HFF-Myc (cell line): ENCODE measurements at regions not wholly inside any gene's neighbourhood (a gene's known extent, or its start where the extent isn't known, plus 50 kb on each side); places are given as distances from the start of the nearest gene placed in this dataset.

Source experiments
- DNase-seq: peaks from one replicate; pipeline ENCODE4 v3.0.0-alpha.2; 2011; ENCODE audit warnings: low read depth; ENCODE audit errors: extremely low read depth
- H3K4me3 ChIP-seq: replicated peaks from 2 replicates; pipeline ENCODE4 v1.5.1; 2011; ENCODE audit warnings: low read depth, mild to moderate bottlenecking, control low read depth, low read length
- TF ChIP-seq, protein P1 (sequence below): IDR thresholded peaks from 2 replicates; pipeline ENCODE4 v1.5.1; 2012; ENCODE audit warnings: mild to moderate bottlenecking, low read depth, low read length, control low read depth; ENCODE audit errors: missing control alignments

DNA sequence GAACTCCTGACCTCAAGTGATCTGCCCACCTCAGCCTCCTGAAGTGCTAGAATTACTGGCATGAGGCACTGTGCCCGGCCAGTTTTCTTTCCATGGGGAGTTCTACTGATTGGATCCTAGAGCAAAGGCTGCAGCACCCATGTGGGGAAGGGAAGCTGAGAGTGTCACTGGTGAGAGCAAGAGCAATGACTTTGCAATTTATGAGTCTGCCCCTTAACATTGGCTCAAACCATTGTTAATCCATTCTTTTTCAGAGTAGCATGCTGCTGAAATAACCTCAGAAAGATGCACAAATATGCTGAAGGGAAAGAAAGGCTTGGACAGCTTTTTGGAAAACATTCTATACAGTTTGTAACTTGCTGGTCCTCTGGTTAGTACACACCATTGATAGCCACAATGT is 116.4 kb upstream of the PPARGC1A start:
- TF ChIP-seq, protein P1, sequence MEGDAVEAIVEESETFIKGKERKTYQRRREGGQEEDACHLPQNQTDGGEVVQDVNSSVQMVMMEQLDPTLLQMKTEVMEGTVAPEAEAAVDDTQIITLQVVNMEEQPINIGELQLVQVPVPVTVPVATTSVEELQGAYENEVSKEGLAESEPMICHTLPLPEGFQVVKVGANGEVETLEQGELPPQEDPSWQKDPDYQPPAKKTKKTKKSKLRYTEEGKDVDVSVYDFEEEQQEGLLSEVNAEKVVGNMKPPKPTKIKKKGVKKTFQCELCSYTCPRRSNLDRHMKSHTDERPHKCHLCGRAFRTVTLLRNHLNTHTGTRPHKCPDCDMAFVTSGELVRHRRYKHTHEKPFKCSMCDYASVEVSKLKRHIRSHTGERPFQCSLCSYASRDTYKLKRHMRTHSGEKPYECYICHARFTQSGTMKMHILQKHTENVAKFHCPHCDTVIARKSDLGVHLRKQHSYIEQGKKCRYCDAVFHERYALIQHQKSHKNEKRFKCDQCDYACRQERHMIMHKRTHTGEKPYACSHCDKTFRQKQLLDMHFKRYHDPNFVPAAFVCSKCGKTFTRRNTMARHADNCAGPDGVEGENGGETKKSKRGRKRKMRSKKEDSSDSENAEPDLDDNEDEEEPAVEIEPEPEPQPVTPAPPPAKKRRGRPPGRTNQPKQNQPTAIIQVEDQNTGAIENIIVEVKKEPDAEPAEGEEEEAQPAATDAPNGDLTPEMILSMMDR: no peak
- no peak for DNase-seq
- no peak overlapping the region for H3K4me3 ChIP-seq

GRCh38 chr4:24003926-24004325 is 114.1 kb upstream of the PPARGC1A start:
- no peak for DNase-seq
- TF ChIP-seq, protein P1: no peak
- no peak overlapping the region for H3K4me3 ChIP-seq

DNA sequence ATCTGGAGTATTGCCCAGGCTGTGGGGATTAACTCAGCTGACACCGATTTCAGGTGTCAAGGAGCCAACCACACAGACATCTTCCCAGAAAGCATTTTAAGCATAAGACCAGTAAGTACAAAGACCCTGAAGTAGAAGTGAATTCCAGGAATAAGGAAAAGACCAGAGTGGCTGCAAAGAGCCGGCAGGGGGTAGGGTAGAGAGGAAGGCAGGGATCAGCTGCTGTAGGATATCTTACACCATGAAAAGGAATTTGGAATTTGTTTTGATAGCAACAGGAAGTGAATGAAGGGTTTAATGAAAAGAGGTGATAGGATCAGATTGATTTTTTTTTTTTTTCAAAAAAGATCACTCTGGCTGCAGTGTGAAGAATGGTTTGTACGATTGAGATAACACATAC is 113.6 kb upstream of the PPARGC1A start:
- TF ChIP-seq, protein P1: no peak
- no peak overlapping the region for H3K4me3 ChIP-seq
- DNase-seq: no peak

DNA sequence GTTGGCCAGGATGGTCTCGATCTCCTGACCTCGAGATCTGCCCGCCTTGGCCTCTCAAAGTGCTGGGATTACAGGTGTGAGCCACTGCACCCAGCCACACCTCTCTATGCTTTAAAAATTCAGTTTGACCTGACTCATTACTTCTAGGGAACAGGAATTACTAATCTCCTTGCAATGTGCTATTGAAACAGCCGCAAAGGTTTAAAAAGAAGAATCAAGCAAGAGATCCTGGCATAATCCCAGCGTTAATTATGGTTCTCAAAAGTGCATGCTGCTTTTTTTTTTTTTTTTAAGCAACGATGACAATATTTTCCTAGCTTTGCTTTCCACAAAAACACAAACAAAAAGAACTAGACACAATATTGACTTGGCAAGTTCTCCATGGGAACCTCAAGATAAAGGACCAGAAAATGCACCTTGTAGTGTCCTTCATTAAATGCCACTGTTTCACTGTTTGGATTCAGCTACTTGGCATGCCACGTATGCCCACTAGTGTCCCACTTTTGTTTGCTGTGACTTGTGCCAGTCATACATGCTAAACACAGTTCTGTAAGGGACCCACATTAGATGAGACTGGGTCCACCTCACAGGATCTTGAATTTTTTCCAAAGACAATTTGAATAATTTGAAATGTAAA is 112.6 kb upstream of the PPARGC1A start:
- TF ChIP-seq, protein P1: no peak

GRCh38 chr4:24001486-24002329 is 111.9 kb upstream of the PPARGC1A start:
- no peak overlapping the region for H3K4me3 ChIP-seq
- no peak for DNase-seq
- TF ChIP-seq, protein P1: no peak

More for the DNA sequence above, 112.6 kb upstream of the PPARGC1A start:
- H3K4me3 ChIP-seq: no peak overlapping the region
- no peak for DNase-seq

DNA sequence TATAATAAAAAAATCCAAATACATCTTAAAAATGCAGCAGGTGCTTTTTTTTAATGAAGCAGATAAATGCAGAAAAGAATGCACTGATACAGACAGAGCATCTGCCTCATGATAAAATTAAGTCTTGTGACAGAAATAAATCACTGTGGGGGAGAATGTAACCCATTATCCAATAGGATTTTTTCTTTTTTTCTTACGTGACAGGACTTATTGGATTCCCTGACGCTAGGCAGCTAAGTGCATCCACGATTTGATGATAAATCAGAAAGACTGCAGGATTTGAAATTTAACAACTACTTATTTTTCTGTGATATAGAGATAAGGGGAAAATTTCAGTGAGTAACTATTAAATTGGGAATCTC is 110.6 kb upstream of the PPARGC1A start:
- no peak for DNase-seq
- H3K4me3 ChIP-seq: no peak overlapping the region
- TF ChIP-seq, protein P1: no peak
